Mesothelial cell of epicardium (in vitro differentiated cells): ENCODE measurements at regions not wholly inside any gene's neighbourhood (a gene's known extent, or its start where the extent isn't known, plus 50 kb on each side); places are given as distances from the start of the nearest gene placed in this dataset.

Experiments used
- DNase-seq, 2 experiments: peaks; one replicate each; pipeline ENCODE4 v3.0.0; 2021; ENCODE audit warnings: low spot score in 2 of 2; ENCODE audit not compliant: unreplicated experiment in 2 of 2
- H3K27ac Mint-ChIP-seq: 2 replicates; pipeline ENCODE4 v1.8.0; 2021; ENCODE audit warnings: mixed read lengths
- H3K27me3 Mint-ChIP-seq: 2 replicates; pipeline ENCODE4 v1.8.0; 2021; ENCODE audit warnings: low read depth, mixed read lengths
- H3K36me3 Mint-ChIP-seq: 2 replicates; pipeline ENCODE4 v1.8.0; 2021; ENCODE audit warnings: mixed read lengths
- H3K4me1 Mint-ChIP-seq: 2 replicates; pipeline ENCODE4 v1.8.0; 2021; ENCODE audit warnings: mixed read lengths
- H3K4me3 Mint-ChIP-seq: 2 replicates; pipeline ENCODE4 v1.8.0; 2021; ENCODE audit warnings: mild to moderate bottlenecking, moderate library complexity, mixed read lengths
- H3K9me3 Mint-ChIP-seq: 2 replicates; pipeline ENCODE4 v1.8.0; 2021; ENCODE audit warnings: mixed read lengths
- TF ChIP-seq, protein P1 (sequence below): fragments of 200-600 bp; sonication (generic); IDR thresholded peaks from one replicate; pipeline ENCODE4 v1.5.0; 2021; ENCODE audit warnings: antibody characterized with exemption; ENCODE audit not compliant: unreplicated experiment

DNA sequence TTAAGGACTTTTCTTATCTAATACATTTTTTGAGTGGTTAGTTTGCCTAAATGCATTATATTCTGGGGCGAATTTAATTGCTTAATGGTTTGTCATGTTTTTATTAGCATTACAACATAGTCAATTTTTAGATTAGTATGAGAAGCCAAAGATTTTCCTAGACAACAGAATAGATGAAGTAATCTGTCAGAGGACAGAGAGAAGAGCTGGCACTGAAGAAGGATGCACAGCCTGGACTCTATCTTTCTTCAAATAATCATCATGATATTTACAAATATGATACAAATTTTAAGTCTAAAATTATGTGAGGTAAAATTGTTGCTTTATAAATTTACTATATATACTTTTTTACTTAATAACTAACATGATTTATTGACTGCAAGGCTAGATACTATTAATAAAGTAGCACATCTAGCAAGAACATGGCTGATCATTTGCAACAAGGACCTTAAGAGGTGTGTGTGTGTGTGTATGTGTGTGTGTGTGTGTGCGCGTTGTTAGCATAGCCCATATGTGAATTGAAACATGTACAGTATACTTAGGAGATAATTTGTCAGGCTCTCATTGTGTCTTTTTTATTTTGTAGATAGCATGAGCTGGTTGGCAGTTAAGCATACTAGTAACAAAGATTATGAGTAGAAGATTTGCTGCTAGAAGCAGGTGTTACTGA, 752.2 kb downstream of the DCDC2C start:
- Mint-ChIP-seq H3K36me3 (no peaks in the 10 kb centered on the region), H3K4me3 (no peak overlapping the region), H3K27me3 (peaks cover 4% of the 10 kb centered on the region), H3K27ac (no peak overlapping the region), H3K9me3 (peaks cover 12% of the 10 kb centered on the region), H3K4me1 (no peaks in the 10 kb centered on the region)
- TF ChIP-seq, protein P1, sequence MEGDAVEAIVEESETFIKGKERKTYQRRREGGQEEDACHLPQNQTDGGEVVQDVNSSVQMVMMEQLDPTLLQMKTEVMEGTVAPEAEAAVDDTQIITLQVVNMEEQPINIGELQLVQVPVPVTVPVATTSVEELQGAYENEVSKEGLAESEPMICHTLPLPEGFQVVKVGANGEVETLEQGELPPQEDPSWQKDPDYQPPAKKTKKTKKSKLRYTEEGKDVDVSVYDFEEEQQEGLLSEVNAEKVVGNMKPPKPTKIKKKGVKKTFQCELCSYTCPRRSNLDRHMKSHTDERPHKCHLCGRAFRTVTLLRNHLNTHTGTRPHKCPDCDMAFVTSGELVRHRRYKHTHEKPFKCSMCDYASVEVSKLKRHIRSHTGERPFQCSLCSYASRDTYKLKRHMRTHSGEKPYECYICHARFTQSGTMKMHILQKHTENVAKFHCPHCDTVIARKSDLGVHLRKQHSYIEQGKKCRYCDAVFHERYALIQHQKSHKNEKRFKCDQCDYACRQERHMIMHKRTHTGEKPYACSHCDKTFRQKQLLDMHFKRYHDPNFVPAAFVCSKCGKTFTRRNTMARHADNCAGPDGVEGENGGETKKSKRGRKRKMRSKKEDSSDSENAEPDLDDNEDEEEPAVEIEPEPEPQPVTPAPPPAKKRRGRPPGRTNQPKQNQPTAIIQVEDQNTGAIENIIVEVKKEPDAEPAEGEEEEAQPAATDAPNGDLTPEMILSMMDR = no peak
- DNase-seq = no peak

DNA sequence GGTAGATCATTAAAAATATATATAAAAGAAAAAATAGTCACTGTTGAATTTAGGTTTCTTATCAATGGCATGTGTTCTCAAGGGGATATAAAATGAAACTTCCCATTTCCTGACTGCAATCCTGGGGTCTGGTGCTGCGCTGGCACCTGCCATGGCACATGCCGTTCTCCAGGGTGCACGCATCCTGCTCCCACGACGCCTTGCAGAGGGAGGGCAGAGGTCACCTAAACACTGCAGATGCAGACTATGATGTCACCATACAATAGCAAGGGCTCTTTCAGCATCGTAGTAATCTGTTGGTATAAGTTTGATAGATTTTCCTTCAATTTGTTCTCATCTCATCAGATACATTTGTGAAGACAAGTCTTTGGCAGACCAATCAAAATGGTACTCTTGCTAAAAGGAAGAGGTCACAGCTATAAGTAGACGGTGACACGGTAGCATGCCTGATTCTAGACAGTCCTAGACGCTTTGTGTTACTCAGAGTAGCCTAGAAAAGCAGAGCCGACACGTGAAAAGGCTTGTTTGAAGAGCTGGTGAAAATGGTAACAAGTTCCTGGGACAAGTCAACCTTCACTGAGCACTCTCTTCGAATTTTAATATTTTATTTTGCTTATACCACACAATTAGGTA, 761.4 kb downstream of the DCDC2C start:
- Mint-ChIP-seq H3K4me1 (no peaks in the 10 kb centered on the region), H3K9me3 (peaks cover 4% of the 10 kb centered on the region), H3K4me3 (no peak overlapping the region), H3K36me3 (no peaks in the 10 kb centered on the region), H3K27ac (no peak overlapping the region), H3K27me3 (peaks cover 4% of the 10 kb centered on the region)
- no peak for DNase-seq
- TF ChIP-seq, protein P1 = no peak

GRCh38 chr2:4465671-4466070, 762.3 kb downstream of the DCDC2C start:
- peaks cover 6% of the 10 kb centered on the region for H3K9me3 Mint-ChIP-seq
- H3K4me1 Mint-ChIP-seq = no peaks in the 10 kb centered on the region
- TF ChIP-seq, protein P1 = no peak

DNA sequence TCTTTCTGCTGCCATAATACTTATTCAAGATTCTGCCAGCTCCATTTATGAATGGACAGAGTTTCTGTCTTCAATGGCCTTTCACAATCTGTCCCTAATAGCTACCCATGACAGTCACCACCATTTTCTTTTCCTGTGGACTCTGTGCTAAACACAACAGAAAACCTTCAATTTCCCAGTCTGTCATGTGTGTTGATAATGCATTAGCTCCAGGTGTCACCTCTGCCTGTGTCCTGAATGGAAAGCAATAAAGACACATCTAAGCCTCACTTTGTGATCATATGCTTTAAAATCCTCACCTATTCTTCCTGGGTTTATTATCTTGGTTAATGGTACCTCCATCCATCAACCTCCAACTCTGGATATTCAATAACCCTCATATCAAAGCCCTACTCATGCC, 772.2 kb downstream of the DCDC2C start:
- no peak overlapping the region for H3K27ac Mint-ChIP-seq

More at GRCh38 chr2:4465671-4466070, 762.3 kb downstream of the DCDC2C start:
- Mint-ChIP-seq H3K27me3 (peaks cover 4% of the 10 kb centered on the region), H3K27ac (no peak overlapping the region), H3K4me3 (no peak overlapping the region), H3K36me3 (no peaks in the 10 kb centered on the region)
- no peak for DNase-seq

DNA sequence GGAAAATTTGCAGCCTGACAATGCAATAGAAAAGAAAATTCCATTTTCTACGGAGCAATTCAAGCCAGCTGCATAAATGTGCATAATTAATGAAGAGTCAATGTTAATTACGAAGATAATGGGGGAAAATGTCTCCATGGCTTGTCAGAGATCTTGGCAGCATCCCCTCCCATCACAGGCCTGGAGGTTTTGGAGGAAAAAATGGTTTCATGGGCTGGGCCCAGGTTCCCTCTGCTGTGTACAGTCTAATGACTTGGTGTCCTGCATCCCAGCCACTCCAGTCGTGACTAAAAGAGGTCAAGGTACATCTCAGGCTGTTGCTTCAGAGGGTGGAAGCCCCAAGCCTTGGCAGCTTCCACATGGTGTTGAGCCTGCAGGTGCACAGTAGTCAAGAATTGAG, 779.7 kb downstream of the DCDC2C start:
- Mint-ChIP-seq H3K4me3 (no peak overlapping the region), H3K4me1 (no peaks in the 10 kb centered on the region)

More for the DNA sequence above, 772.2 kb downstream of the DCDC2C start:
- DNase-seq = no peak
- Mint-ChIP-seq H3K27me3 (no peaks in the 10 kb centered on the region), H3K36me3 (no peaks in the 10 kb centered on the region), H3K4me3 (no peak overlapping the region), H3K4me1 (no peaks in the 10 kb centered on the region), H3K9me3 (peaks cover 34% of the 10 kb centered on the region)
- TF ChIP-seq, protein P1 = no peak

More for the DNA sequence above, 779.7 kb downstream of the DCDC2C start:
- Mint-ChIP-seq H3K36me3 (no peaks in the 10 kb centered on the region), H3K27ac (no peak overlapping the region), H3K27me3 (no peaks in the 10 kb centered on the region), H3K9me3 (peaks cover 47% of the 10 kb centered on the region)
- no peak for DNase-seq
- TF ChIP-seq, protein P1 = no peak
